HG02678 (cell line): ENCODE measurements at regions not wholly inside any gene's neighbourhood (a gene's known extent, or its start where the extent isn't known, plus 50 kb on each side); places are given as distances from the start of the nearest gene placed in this dataset.

Experiments
- ATAC-seq: cut with Tn5 transposase; IDR thresholded peaks from one replicate; pipeline ENCODE4 v1.9.1; 2021; ENCODE audit warnings: mild to moderate bottlenecking, moderate library complexity; ENCODE audit not compliant: unreplicated experiment

- no peak for ATAC-seq
Observed at GRCh38 chr5:97388794-97389193, 205.7 kb upstream of the RIOK2 start.

- no peak for ATAC-seq
Observed at GRCh38 chr5:97400537-97400936, 217.5 kb upstream of the RIOK2 start.

- ATAC-seq: no peak
Observed at GRCh38 chr5:97405941-97406340, 222.9 kb upstream of the RIOK2 start.

- no peak for ATAC-seq
Observed at GRCh38 chr5:97406946-97407676, 224.1 kb upstream of the RIOK2 start.

GRCh38 chr5:97408331-97408730, 225.3 kb upstream of the RIOK2 start:
- ATAC-seq: no peak

- ATAC-seq: no peak
Observed at GRCh38 chr5:97412959-97413358, 229.9 kb upstream of the RIOK2 start.

GRCh38 chr5:97417986-97418385, 234.9 kb upstream of the RIOK2 start:
- ATAC-seq: no peak

- ATAC-seq: no peak
Observed at GRCh38 chr5:97418462-97418861, 235.4 kb upstream of the RIOK2 start.

GRCh38 chr5:97420646-97421045, 237.6 kb upstream of the RIOK2 start:
- ATAC-seq: no peak

GRCh38 chr5:97422678-97423077, 239.6 kb upstream of the RIOK2 start:
- ATAC-seq: no peak

GRCh38 chr5:97425511-97425910, 242.5 kb upstream of the RIOK2 start:
- no peak for ATAC-seq

GRCh38 chr5:97427235-97427634, 244.2 kb upstream of the RIOK2 start:
- ATAC-seq: no peak

GRCh38 chr5:97434021-97434420, 251.0 kb upstream of the RIOK2 start:
- no peak for ATAC-seq

- ATAC-seq: no peak
Observed at GRCh38 chr5:97436405-97436804, 253.4 kb upstream of the RIOK2 start.

GRCh38 chr5:97443740-97444139, 260.7 kb upstream of the RIOK2 start:
- ATAC-seq: no peak

GRCh38 chr5:97449172-97449571, 266.1 kb upstream of the RIOK2 start:
- no peak for ATAC-seq

GRCh38 chr5:97452646-97453045, 269.6 kb upstream of the RIOK2 start:
- no peak for ATAC-seq

GRCh38 chr5:97453263-97453662, 270.2 kb upstream of the RIOK2 start:
- ATAC-seq: no peak

GRCh38 chr5:97454015-97454414, 271.0 kb upstream of the RIOK2 start:
- no peak for ATAC-seq

- no peak for ATAC-seq
Observed at GRCh38 chr5:97455996-97456395, 272.9 kb upstream of the RIOK2 start.

GRCh38 chr5:97458851-97459250, 275.8 kb upstream of the RIOK2 start:
- peak; percentile 58 for ATAC-seq

GRCh38 chr5:97471951-97472350, 288.9 kb upstream of the RIOK2 start:
- no peak for ATAC-seq

- no peak for ATAC-seq
Observed at GRCh38 chr5:97475847-97476246, 292.8 kb upstream of the RIOK2 start.
